T-helper 9 cell (primary cell): ENCODE measurements at regions not wholly inside any gene's neighbourhood (a gene's known extent, or its start where the extent isn't known, plus 50 kb on each side); places are given as distances from the start of the nearest gene placed in this dataset.
"Not testable (repeated sequence)": the region's sequence is repeated elsewhere in the genome, so short reads cannot be mapped to it uniquely, and the experiment has no call there.

Experiments used
- DNase-seq: peaks from one replicate; pipeline ENCODE4 v3.0.0-alpha.2; 2020

GRCh38 chr4:17232566-17233253 lies 279.2 kb downstream of the QDPR start:
- no peak for DNase-seq

GRCh38 chr4:17231880-17232475 lies 279.9 kb downstream of the QDPR start:
- not testable (repeated sequence) for DNase-seq

- DNase-seq = no peak
Measured at GRCh38 chr4:17230727-17231126, 281.2 kb downstream of the QDPR start.

GRCh38 chr4:17220816-17221215 lies 291.1 kb downstream of the QDPR start:
- no peak for DNase-seq

- no peak for DNase-seq
Measured at GRCh38 chr4:17218786-17219185, 293.1 kb downstream of the QDPR start.

- no peak for DNase-seq
Measured at GRCh38 chr4:17206829-17207801, 304.8 kb downstream of the QDPR start.

- no peak for DNase-seq
Measured at GRCh38 chr4:17204908-17205307, 306.5 kb upstream of the LDB2 start.

- DNase-seq = no peak
Measured at GRCh38 chr4:17203797-17204196, 305.4 kb upstream of the LDB2 start.

GRCh38 chr4:17197070-17197469 lies 298.6 kb upstream of the LDB2 start:
- DNase-seq = no peak

- DNase-seq = no peak
Measured at GRCh38 chr4:17195461-17196275, 297.2 kb upstream of the LDB2 start.

- no peak for DNase-seq
Measured at GRCh38 chr4:17194586-17194985, 296.1 kb upstream of the LDB2 start.

GRCh38 chr4:17189759-17190158 lies 291.3 kb upstream of the LDB2 start:
- no peak for DNase-seq

- DNase-seq = no peak
Measured at GRCh38 chr4:17189401-17189720, 290.9 kb upstream of the LDB2 start.

- no peak for DNase-seq
Measured at GRCh38 chr4:17188547-17189400, 290.3 kb upstream of the LDB2 start.

GRCh38 chr4:17188125-17188524 lies 289.7 kb upstream of the LDB2 start:
- no peak for DNase-seq

GRCh38 chr4:17187003-17187402 lies 288.6 kb upstream of the LDB2 start:
- DNase-seq = no peak

- DNase-seq = no peak
Measured at GRCh38 chr4:17182888-17183287, 284.4 kb upstream of the LDB2 start.

GRCh38 chr4:17174751-17175150 lies 276.3 kb upstream of the LDB2 start:
- DNase-seq = no peak

- DNase-seq = no peak
Measured at GRCh38 chr4:17173300-17173699, 274.9 kb upstream of the LDB2 start.

GRCh38 chr4:17170131-17170530 lies 271.7 kb upstream of the LDB2 start:
- no peak for DNase-seq

GRCh38 chr4:17169699-17170098 lies 271.3 kb upstream of the LDB2 start:
- no peak for DNase-seq

- no peak for DNase-seq
Measured at GRCh38 chr4:17168571-17168970, 270.1 kb upstream of the LDB2 start.
